Heart left ventricle (tissue), 16 donors: ENCODE measurements at regions not wholly inside any gene's neighbourhood (a gene's known extent, or its start where the extent isn't known, plus 50 kb on each side); places are given as distances from the start of the nearest gene placed in this dataset.

Experiments used
- ATAC-seq, 4 donors: fragments of 200-7000 bp; cut with Tn5 transposase; one replicate each; pipeline ENCODE4 v1.9.1; 2020 to 2022; ENCODE audit warnings: moderate library complexity in 4 of 4, mild to moderate bottlenecking in 3 of 4, moderate number of reproducible peaks in 1 of 4
- DNase-seq, 5 donors: peaks; one replicate each; pipeline ENCODE4 v3.0.0-alpha.2; 2020
- H3K27ac ChIP-seq, 12 donors: fragments of 200-600 bp; sonication (generic) in 4 of 12; one replicate each; pipeline versions ENCODE4 v1.5.0 to v1.8.0; 2016 to 2022; ENCODE audit warnings: mild to moderate bottlenecking in 2 of 12
- H3K27me3 ChIP-seq, 9 donors: fragments of 200-600 bp; sonication (generic) in 2 of 9; one replicate each; pipeline versions ENCODE4 v1.5.1 to v1.8.0; 2016 to 2022; ENCODE audit warnings: mild to moderate bottlenecking in 3 of 9
- H3K36me3 ChIP-seq, 9 donors: fragments of 200-600 bp; sonication (generic) in 2 of 9; one replicate each; pipeline versions ENCODE4 v1.5.0 to v1.8.0; 2018 to 2022; ENCODE audit warnings: mild to moderate bottlenecking in 2 of 9
- H3K4me1 ChIP-seq, 12 donors: fragments of 200-600 bp; sonication (generic) in 4 of 12; one replicate each; pipeline versions ENCODE4 v1.5.0 to v1.8.0; 2016 to 2022; ENCODE audit warnings: mild to moderate bottlenecking in 3 of 12
- H3K4me3 ChIP-seq, 12 donors: fragments of 200-600 bp; sonication (generic) in 4 of 12; one replicate each; pipeline versions ENCODE4 v1.5.0 to v1.8.0; 2017 to 2022; ENCODE audit warnings: mild to moderate bottlenecking in 9 of 12, moderate library complexity in 4 of 12
- H3K9me3 ChIP-seq, 12 donors: fragments of 200-600 bp; sonication (generic) in 4 of 12; one replicate each; pipeline versions ENCODE4 v1.5.0 to v1.8.0; 2016 to 2022; ENCODE audit warnings: mild to moderate bottlenecking in 1 of 12
- POLR2A ChIP-seq, 2 donors: fragments of 450-650 bp; IDR thresholded peaks; one replicate each; pipeline ENCODE4 v1.6.1; 2017; ENCODE audit warnings: antibody characterized with exemption in 2 of 2, mild to moderate bottlenecking in 2 of 2, moderate library complexity in 2 of 2
- WGBS, 4 donors: extraction: QIAGEN DNeasy Blood & Tissue Kit in 2 of 4; methylation state at CpG; one replicate each; pipeline versions ENCODE4 v1.1.5 to v1.1.7; 2013 to 2018; 5-methylcytosine and 5-hydroxymethylcytosine counted together
- intact Hi-C, 10 donors: fragments of 100-400 bp; cut with DNase I; formaldehyde crosslinking; loops; one replicate each; pipeline versions ENCODE4 v1.11.1 to v1.14.2; 2022
- TF ChIP-seq, protein P1 (sequence below), 12 donors: fragments of 200-600 bp; sonication (generic) in 4 of 12; IDR thresholded peaks; one replicate each; pipeline versions ENCODE4 v1.5.0 to v1.8.0; 2018 to 2022; ENCODE audit warnings: antibody characterized with exemption in 12 of 12, mild to moderate bottlenecking in 5 of 12
- donor health status: ischemic (EF 13 %, LVEDD 7.1; RV severe dilation, severe dysfunction).
- donor health status: healthy with polysubstance abuse.
- donor health status: DM: no; HTN: yes; CAD: no.
- donor health status: DM: no; HTN: no; CAD: no.
- donor health status: ischemic (EF 25% LVEDD 6.9; RV normal size, moderate dysfunction).
- donor health status: ischemic (EF 25% LVEDD 5.7; RV mildly dilated, moderate dysfunction).
- donor health status: healthy.
- donor health status: DM: yes; HTN: yes; CAD: no.
- donor health status: ischemic (EF 35%, LVEDD 5.7; RV mildly dilated, moderate dysfunction).
- donor health status: nonischemic (EF 11% LVEDD 7.7; RV severe dilation, severe dysfunction).
- donor health status: DM: yes; HTN: yes; CAD: no.
- donor health status: PGD.
- donor health status: ischemic (EF 29% LVEDD 5.4; RV normal size, mild dysfunction).
- donor health status: nonischemic (EF 23%, LVEDD 6.1; RV moderate dilation, normal function).

DNA sequence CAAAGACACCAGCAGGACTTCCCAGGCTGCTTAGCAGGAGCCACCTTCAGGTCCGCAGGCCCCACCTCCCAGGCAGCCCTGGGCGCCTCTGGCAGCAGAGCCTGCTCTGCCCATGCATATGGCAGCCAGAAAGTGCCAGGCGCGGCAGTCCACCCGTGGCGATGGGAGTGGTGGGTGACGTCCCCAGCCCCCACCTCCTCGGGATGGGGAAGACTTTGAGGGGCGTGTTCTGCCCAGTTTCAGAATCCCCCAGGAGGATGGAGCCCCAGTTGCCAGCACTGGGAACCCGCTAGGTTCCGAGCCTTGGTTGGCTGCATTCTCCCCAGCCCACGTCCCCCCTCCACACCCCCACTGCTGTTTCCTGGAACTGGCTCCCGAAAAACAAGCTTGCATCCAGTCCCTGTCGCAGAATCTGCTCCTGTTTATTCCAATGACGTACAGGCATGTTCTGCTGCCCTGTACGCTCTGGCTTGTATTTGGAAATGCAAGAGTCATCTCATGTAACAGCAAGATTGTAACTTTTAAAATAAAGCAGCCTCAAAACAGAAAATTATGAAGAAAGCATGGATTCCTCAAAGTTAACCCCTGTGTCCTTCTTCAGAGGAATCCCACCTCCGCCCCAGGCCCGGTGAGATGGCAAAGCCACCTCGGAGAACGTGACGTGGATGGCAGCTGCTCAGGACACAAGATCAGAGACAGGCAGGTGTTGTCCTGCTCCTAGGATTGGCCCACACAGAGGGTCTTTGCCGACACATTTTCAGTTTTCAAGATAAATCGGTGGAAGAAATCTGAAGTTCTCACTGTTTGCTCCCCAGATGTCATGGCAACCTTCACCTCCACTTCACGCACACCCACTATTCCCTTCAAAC is 87.8 kb upstream of the PPP2R2D start:
- 84 to 88% (median 85%) methylated on average over 18 to 24 of the region's 24 CpGs for WGBS, 4 donors
- H3K4me3 ChIP-seq: no peak overlapping the region
- DNase-seq (peak in 2 of 5 donors; percentile 8 to 36), ATAC-seq (no peak)
- no peak for TF ChIP-seq POLR2A (IDR thresholded peaks at IDR 0.05)
- TF ChIP-seq, protein P1, sequence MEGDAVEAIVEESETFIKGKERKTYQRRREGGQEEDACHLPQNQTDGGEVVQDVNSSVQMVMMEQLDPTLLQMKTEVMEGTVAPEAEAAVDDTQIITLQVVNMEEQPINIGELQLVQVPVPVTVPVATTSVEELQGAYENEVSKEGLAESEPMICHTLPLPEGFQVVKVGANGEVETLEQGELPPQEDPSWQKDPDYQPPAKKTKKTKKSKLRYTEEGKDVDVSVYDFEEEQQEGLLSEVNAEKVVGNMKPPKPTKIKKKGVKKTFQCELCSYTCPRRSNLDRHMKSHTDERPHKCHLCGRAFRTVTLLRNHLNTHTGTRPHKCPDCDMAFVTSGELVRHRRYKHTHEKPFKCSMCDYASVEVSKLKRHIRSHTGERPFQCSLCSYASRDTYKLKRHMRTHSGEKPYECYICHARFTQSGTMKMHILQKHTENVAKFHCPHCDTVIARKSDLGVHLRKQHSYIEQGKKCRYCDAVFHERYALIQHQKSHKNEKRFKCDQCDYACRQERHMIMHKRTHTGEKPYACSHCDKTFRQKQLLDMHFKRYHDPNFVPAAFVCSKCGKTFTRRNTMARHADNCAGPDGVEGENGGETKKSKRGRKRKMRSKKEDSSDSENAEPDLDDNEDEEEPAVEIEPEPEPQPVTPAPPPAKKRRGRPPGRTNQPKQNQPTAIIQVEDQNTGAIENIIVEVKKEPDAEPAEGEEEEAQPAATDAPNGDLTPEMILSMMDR (IDR thresholded peaks at IDR 0.05): no peak
- H3K36me3 ChIP-seq: no peaks in the 10 kb centered on the region
- intact Hi-C loops: no loop called here
- peaks cover 0 to 42% (median 9%) of the 10 kb centered on the region in 9 donors for H3K27me3 ChIP-seq
- no peak overlapping the region for H3K27ac ChIP-seq
- H3K9me3 ChIP-seq: no peaks in the 10 kb centered on the region
- H3K4me1 ChIP-seq: no peaks in the 10 kb centered on the region

GRCh38 chr10:131814567-131815265 is 86.1 kb upstream of the PPP2R2D start:
- 59 to 72% (median 68%) methylated on average over 11 to 24 of the region's 24 CpGs for WGBS, 4 donors
- DNase-seq (peak in 2 of 5 donors; percentile 12 to 55), ATAC-seq (no peak)
- intact Hi-C loops: no loop called here
- no peaks in the 10 kb centered on the region for H3K36me3 ChIP-seq
- TF ChIP-seq POLR2A (IDR thresholded peaks at IDR 0.05): no peak
- TF ChIP-seq, protein P1 (IDR thresholded peaks at IDR 0.05): no peak
- H3K27me3 ChIP-seq: peaks cover 0 to 48% (median 10%) of the 10 kb centered on the region in 9 donors
- H3K4me3 ChIP-seq: no peak overlapping the region
- no peaks in the 10 kb centered on the region for H3K9me3 ChIP-seq
- H3K4me1 ChIP-seq: no peaks in the 10 kb centered on the region
- H3K27ac ChIP-seq: no peak overlapping the region

DNA sequence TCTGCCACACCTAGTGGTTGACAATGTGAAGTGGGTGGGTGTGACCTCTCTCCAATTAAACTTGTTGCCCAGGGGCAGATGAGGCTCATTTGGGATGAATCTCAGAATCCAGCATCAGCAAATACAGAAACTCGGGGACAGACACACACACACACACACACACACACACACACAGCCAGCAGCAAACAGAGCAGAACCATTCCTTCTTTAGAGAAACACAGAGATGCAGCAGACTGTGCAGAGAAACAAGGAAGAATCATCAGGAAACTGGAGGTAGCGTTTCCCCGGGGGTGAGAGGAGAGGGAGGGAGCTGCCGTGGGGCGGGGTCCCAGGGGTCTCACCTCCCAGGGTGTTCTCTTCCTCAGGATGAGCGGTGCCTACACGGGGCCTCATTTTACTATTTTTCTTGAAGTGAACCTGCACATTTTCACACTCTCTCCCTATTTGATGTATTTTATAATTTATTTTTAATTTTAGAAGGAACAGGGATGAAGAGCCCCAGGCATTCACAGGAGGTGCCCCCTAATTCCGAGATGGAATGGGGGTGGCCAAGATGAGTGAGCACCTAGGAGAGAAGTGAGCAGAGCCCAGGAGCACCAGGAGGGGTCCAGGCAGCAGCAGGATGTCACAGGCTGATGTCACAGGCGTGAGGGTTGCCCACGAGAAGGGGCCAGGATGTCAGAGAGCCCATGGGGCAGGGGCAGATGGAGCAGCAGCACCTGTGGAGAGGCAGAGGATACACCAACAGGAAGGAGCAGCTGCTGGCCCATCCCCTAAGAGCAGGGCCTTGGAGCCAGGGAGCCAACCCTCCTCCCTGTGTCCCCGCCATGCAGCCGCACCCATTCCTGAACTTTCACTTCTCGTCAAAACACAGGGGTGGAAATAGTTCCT is 85.3 kb upstream of the PPP2R2D start:
- no peak for TF ChIP-seq POLR2A (IDR thresholded peaks at IDR 0.05)
- TF ChIP-seq, protein P1 (IDR thresholded peaks at IDR 0.05): no peak
- Histone ChIP-seq H3K27me3 (peaks cover 0 to 40% (median 6%) of the 10 kb centered on the region in 9 donors), H3K4me3 (no peak overlapping the region), H3K36me3 (no peaks in the 10 kb centered on the region), H3K9me3 (no peaks in the 10 kb centered on the region), H3K4me1 (no peaks in the 10 kb centered on the region), H3K27ac (no peak overlapping the region)
- 42 to 56% (median 48%) methylated on average over 13 of the region's 13 CpGs for WGBS, 4 donors
- no peak for ATAC-seq
- peak in 2 of 5 donors; percentile 8 to 23 for DNase-seq
- intact Hi-C loops: no loop called here
